B cell (primary cell): ENCODE measurements at regions not wholly inside any gene's neighbourhood (a gene's known extent, or its start where the extent isn't known, plus 50 kb on each side); places are given as distances from the start of the nearest gene placed in this dataset.

ENCODE experiments used
- EZH2 ChIP-seq: IDR thresholded peaks from 2 replicates; pipeline ENCODE4 v1.6.1; 2012; ENCODE audit warnings: borderline replicate concordance, low read depth, mild to moderate bottlenecking, moderate library complexity, low read length; ENCODE audit not compliant: insufficient read depth, poor library complexity, severe bottlenecking
- TF ChIP-seq, protein P1 (sequence below): fragments of 200-600 bp; IDR thresholded peaks from one replicate; pipeline ENCODE4 v1.8.0; 2022; ENCODE audit warnings: antibody characterized with exemption, mild to moderate bottlenecking

DNA sequence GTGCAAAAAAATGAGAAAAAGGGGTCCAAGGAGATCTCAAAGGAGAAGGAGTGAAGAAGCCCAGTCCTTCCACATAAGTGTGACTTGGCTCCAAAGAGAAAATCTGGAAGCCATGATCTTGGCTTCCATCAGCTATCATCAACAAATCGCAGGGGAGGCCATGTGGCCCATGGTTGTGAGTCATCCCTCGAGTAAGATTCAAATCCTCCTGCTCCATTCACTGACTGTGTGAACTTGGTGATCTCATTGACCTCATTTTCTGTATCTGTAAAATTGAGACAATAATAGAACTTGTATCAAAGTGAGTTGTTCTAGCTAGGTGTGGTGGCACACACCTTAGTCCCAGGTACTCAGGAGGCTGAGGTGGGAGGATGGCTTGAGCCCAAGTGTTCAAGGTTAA, 79.1 kb upstream of the OLIG2 start:
- TF ChIP-seq, protein P1, sequence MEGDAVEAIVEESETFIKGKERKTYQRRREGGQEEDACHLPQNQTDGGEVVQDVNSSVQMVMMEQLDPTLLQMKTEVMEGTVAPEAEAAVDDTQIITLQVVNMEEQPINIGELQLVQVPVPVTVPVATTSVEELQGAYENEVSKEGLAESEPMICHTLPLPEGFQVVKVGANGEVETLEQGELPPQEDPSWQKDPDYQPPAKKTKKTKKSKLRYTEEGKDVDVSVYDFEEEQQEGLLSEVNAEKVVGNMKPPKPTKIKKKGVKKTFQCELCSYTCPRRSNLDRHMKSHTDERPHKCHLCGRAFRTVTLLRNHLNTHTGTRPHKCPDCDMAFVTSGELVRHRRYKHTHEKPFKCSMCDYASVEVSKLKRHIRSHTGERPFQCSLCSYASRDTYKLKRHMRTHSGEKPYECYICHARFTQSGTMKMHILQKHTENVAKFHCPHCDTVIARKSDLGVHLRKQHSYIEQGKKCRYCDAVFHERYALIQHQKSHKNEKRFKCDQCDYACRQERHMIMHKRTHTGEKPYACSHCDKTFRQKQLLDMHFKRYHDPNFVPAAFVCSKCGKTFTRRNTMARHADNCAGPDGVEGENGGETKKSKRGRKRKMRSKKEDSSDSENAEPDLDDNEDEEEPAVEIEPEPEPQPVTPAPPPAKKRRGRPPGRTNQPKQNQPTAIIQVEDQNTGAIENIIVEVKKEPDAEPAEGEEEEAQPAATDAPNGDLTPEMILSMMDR = no peak
- no peak for TF ChIP-seq EZH2
